ELF-1 (cell line): ENCODE measurements at regions not wholly inside any gene's neighbourhood (a gene's known extent, or its start where the extent isn't known, plus 50 kb on each side); places are given as distances from the start of the nearest gene placed in this dataset.

Source experiments
- DNase-seq: peaks from one replicate; pipeline ENCODE4 v3.0.0-alpha.2; 2016; ENCODE audit warnings: low read depth, low spot score

DNA sequence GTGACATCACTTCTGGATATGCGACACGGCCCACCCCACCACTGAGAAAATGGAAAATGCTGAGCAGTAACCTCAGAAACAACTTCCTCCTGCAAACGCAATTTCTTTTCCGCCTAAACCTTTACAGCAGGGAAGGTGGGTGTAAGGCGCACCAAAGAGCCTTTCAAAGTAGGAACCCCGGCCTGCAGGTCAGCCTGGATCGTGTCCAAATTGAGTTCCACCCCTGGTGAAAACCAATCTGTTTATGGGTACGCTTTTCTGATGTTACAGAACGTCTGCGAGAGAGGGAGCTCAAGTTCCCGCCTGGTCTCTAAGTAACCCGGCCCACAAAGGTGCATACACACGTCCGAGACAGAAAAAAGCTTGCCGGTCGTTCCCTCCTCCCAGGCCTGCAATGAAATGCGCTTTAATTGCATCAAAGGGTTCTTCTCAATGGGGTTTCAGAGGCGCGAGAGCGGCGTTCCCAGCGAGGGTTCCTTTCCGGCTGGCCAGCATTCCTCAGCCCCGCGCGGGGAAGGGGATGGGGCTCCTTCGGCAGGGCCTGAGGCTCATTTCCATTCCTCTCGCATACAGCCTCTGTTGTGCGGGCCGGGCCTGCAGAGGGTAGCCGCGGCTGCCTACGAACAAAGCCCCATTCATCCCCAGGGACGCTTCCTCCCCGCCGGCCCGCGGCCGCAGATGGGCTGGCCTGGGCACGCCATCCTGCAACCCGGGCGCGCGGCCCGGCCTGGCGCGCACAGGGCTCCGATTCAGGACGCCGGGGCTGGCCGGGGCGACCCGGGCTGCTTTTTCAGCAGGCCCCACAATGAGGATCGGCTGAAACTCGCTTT, 138.1 kb downstream of the TMCO5A start:
- DNase-seq, result peak; percentile 99

DNA sequence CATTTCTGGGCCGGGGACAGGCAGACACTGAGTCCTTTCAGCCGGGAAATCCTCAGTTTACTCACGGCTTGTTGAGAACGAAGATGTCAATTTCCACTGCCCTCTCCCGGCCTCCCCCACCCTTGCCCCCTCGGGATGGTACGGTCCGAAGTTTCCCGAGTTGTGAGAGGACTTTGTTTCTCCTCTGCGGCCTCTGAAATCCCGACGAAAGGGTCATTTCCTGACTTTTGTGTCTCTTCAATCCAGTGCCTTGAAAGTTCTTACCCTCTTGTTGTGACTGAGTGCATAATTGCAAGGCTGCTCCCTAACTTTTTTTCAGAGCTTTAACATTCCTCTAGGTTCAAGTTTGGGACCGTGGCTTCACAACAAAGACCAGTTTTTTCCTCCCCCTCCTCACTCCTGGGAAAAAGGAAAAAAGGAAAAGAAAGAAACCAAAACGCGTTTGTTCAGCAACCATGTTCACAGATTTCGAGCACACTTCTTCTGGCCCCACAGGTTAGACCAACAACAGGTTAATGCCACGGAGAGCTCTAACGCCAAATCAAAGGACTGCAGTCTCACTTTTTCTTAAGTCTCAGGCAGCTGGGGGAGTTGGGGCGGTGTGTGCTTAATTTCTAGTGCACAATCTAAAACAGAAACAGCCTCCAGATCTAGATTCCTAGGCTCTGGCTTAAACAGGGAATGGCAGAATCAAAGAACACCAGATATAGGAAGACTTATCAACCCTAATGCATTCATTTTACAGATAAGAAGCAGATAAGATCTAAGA, 138.9 kb downstream of the TMCO5A start:
- peak; percentile 66 for DNase-seq

- peak; percentile 18 for DNase-seq
Observed at GRCh38 chr15:38074029-38074428, 139.6 kb downstream of the TMCO5A start.

GRCh38 chr15:38075466-38075865, 141.0 kb downstream of the TMCO5A start:
- DNase-seq, result no peak

- DNase-seq, result peak; percentile 21
Observed at GRCh38 chr15:38076786-38077185, 142.3 kb downstream of the TMCO5A start.

- DNase-seq, result no peak
Observed at GRCh38 chr15:38079236-38079635, 144.8 kb downstream of the TMCO5A start.

- DNase-seq, result no peak
Observed at GRCh38 chr15:38080651-38081275, 146.3 kb downstream of the TMCO5A start.

- DNase-seq, result no peak
Observed at GRCh38 chr15:38084289-38084688, 149.8 kb downstream of the TMCO5A start.

GRCh38 chr15:38085114-38085513, 150.7 kb downstream of the TMCO5A start:
- no peak for DNase-seq

GRCh38 chr15:38085931-38086568, 151.6 kb downstream of the TMCO5A start:
- DNase-seq, result no peak

GRCh38 chr15:38086611-38087010, 152.2 kb downstream of the TMCO5A start:
- no peak for DNase-seq

GRCh38 chr15:38088971-38089370, 154.5 kb downstream of the TMCO5A start:
- no peak for DNase-seq

- no peak for DNase-seq
Observed at GRCh38 chr15:38090223-38090622, 155.8 kb downstream of the TMCO5A start.

DNA sequence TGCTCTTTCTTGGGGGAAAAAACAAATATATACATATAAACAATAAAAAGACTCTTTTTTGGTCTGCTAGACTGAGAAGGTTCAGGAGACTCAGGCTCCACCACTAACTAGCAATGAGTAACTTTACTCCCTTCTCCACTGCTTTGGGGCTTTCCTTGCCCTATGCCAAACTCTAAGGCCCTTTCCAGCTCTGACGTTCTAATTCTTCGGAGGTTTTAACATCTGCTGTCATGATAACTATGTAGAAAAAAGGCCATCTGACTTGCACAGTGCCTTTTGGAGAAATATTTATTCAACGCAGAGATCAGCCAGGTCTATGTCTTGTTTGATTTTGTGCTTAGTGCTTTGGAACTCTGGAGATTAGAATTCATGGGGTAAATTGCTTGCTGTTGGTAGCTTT, 156.2 kb downstream of the TMCO5A start:
- no peak for DNase-seq

DNA sequence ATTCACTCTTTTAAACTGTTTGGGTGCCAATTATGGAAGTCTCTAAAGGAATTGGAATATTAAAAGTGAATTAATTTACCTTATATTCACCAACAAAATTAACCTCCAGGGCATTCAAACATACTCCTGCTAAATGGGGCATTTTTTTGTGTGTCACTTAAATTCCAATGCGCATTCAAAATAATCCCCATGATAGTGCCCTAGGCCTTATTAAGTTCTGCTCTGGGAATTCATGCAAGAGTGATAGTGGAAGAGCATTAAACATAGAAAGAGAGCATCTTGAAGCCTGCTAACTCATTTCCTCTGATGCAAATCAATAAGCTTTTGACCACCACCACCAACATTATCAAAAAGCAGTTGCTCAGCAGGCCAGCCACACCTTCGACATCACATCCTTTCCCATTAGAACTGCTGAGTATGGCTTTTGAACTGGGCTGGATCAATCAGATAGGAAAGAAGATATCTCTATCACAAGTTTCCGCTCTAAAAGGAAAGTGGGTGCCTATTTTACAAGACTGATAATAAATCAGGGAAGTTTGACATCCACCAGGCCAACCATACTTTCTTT, 156.7 kb downstream of the TMCO5A start:
- DNase-seq, result no peak

GRCh38 chr15:38093931-38094330, 158.7 kb upstream of the SPRED1 start:
- DNase-seq, result no peak

DNA sequence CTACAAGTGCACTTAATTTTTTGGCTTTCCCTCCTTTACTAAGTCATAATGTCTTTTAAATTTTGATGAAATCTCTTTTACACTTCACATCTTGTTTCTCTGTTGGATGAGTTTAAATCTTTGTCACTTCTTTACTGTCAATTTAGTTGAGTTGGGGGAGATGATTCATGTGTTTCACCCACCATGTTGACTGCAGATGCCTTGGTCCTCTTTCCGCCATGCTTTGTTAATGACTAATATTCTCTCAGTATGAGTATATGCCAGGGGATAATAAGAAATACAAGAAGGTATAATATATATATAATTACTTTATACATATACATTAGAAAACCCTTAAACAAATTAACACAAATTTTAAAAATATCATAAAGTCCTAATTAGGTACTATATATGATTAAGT, 149.7 kb upstream of the SPRED1 start:
- no peak for DNase-seq

GRCh38 chr15:38103564-38103963, 149.1 kb upstream of the SPRED1 start:
- no peak for DNase-seq

DNA sequence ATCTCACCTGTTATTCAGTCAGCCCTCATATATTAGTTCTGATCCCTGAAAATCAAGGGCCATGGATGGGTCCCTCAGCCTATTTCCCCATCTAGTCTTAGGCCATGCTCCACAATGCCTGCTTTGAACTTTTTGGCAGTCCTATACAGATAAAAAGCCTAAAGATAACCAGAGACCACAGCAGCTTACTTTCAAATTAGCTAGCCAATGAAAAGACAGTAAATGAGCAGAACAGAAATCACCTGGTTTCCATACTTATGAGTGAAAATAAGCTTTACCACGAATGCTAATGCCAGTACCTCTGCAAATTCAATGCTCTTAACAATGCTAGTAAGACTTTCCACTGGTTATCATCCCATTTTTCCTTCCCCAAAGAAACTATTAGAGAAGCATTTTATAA, 141.6 kb upstream of the SPRED1 start:
- no peak for DNase-seq

DNA sequence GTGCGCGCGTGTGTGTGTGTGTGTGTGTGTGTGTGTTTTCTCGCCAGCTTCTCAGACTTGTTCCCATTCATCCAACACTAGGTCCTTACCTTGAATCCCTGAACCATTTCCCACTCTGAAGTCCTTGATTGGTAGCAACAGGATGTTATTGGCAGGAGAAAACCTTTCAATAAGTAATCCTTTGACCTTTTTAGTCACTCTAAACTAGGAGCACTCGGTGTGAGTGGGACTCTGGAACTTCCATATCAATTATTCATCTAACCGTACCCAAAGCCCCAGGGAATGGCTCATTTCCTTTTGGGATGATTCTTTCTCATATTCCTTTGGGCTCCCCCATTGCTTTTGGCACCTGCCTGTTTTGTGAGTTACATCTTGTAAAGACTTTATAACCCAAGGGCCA, 140.2 kb upstream of the SPRED1 start:
- no peak for DNase-seq

GRCh38 chr15:38115121-38115520, 137.5 kb upstream of the SPRED1 start:
- no peak for DNase-seq

GRCh38 chr15:38117781-38118180, 134.9 kb upstream of the SPRED1 start:
- no peak for DNase-seq
